Dedifferentiated amniotic fluid mesenchymal stem cell (primary cell): ENCODE measurements at regions not wholly inside any gene's neighbourhood (a gene's known extent, or its start where the extent isn't known, plus 50 kb on each side); places are given as distances from the start of the nearest gene placed in this dataset.
"Not testable (repeated sequence)": the region's sequence is repeated elsewhere in the genome, so short reads cannot be mapped to it uniquely, and the experiment has no call there.

ENCODE experiments used
- DNase-seq: peaks from one replicate; pipeline ENCODE4 v3.0.0-alpha.2; 2016; ENCODE audit errors: extremely low spot score

- DNase-seq, result not testable (repeated sequence)
Measured at GRCh38 chr15:84421513-84422181, 179.2 kb upstream of the ZSCAN2 start.

- DNase-seq, result not testable (repeated sequence)
Measured at GRCh38 chr15:84425327-84425726, 175.5 kb upstream of the ZSCAN2 start.

- DNase-seq, result not testable (repeated sequence)
Measured at GRCh38 chr15:84473305-84473877, 127.4 kb upstream of the ZSCAN2 start.

- DNase-seq, result not testable (repeated sequence)
Measured at GRCh38 chr15:84476364-84477033, 124.3 kb upstream of the ZSCAN2 start.

GRCh38 chr15:84477550-84477949 is 123.3 kb upstream of the ZSCAN2 start:
- DNase-seq, result not testable (repeated sequence)

- DNase-seq, result not testable (repeated sequence)
Measured at GRCh38 chr15:84480174-84480681, 120.6 kb upstream of the ZSCAN2 start.

GRCh38 chr15:84483859-84484258 is 117.0 kb upstream of the ZSCAN2 start:
- not testable (repeated sequence) for DNase-seq

- DNase-seq, result not testable (repeated sequence)
Measured at GRCh38 chr15:84500165-84500889, 100.5 kb upstream of the ZSCAN2 start.

- not testable (repeated sequence) for DNase-seq
Measured at GRCh38 chr15:84503101-84503500, 97.7 kb upstream of the ZSCAN2 start.

GRCh38 chr15:84505552-84505951 is 95.3 kb upstream of the ZSCAN2 start:
- DNase-seq, result not testable (repeated sequence)

- DNase-seq, result not testable (repeated sequence)
Measured at GRCh38 chr15:84512324-84512723, 88.5 kb upstream of the ZSCAN2 start.

- not testable (repeated sequence) for DNase-seq
Measured at GRCh38 chr15:84516773-84517172, 84.0 kb upstream of the ZSCAN2 start.

- DNase-seq, result not testable (repeated sequence)
Measured at GRCh38 chr15:84525491-84526344, 75.1 kb upstream of the ZSCAN2 start.

- DNase-seq, result not testable (repeated sequence)
Measured at GRCh38 chr15:84530751-84531150, 70.1 kb upstream of the ZSCAN2 start.

GRCh38 chr15:84531223-84531622 is 69.6 kb upstream of the ZSCAN2 start:
- not testable (repeated sequence) for DNase-seq

GRCh38 chr15:84531709-84532367 is 69.0 kb upstream of the ZSCAN2 start:
- DNase-seq, result peak; percentile 26

- not testable (repeated sequence) for DNase-seq
Measured at GRCh38 chr15:84533705-84534104, 67.1 kb upstream of the ZSCAN2 start.

- not testable (repeated sequence) for DNase-seq
Measured at GRCh38 chr15:84534561-84535235, 66.1 kb upstream of the ZSCAN2 start.

GRCh38 chr15:84536181-84536580 is 64.6 kb upstream of the ZSCAN2 start:
- DNase-seq, result not testable (repeated sequence)

GRCh38 chr15:84544586-84544985 is 56.2 kb upstream of the ZSCAN2 start:
- not testable (repeated sequence) for DNase-seq
